K562 (cell line): ENCODE measurements at regions not wholly inside any gene's neighbourhood (a gene's known extent, or its start where the extent isn't known, plus 50 kb on each side); places are given as distances from the start of the nearest gene placed in this dataset.

Experiments
- EP300 ChIP-seq: IDR thresholded peaks from 2 replicates; pipeline ENCODE4 v1.6.1; 2012; ENCODE audit warnings: low read length, improper control_type of control experiment
- EZH2 ChIP-seq: IDR thresholded peaks from 2 replicates; pipeline ENCODE4 v1.6.1; 2012; ENCODE audit warnings: low read depth, mild to moderate bottlenecking, inconsistent platforms, low read length, borderline replicate concordance
- GATA2 ChIP-seq: sonication (generic); formaldehyde crosslinking; IDR thresholded peaks from 2 replicates; pipeline ENCODE4 v1.4.0; 2020; ENCODE audit warnings: mild to moderate bottlenecking, missing genetic modification reagents
- JUND ChIP-seq, 2 experiments: IDR thresholded peaks; 2 replicates in 1 of 2; 3 replicates in 1 of 2; pipeline ENCODE4 v1.6.1; 2011; ENCODE audit warnings: borderline replicate concordance in 2 of 2, low read depth in 2 of 2, low read length in 2 of 2, improper control_type of control experiment in 1 of 2, missing biosample characterization in 1 of 2, missing genetic modification characterization in 1 of 2, missing genetic modification reagents in 1 of 2
- KAT2B ChIP-seq: IDR thresholded peaks from one replicate; pipeline ENCODE4 v1.6.1; 2012; ENCODE audit warnings: low read depth, mild to moderate bottlenecking, control low read depth, inconsistent platforms, low read length, moderate library complexity
- RBM17 ChIP-seq: fragments of 200-400 bp; formaldehyde crosslinking; IDR thresholded peaks from 2 replicates; pipeline ENCODE4 v1.6.1; 2017; ENCODE audit warnings: low read depth, mild to moderate bottlenecking, low read length, borderline replicate concordance
- TOE1 ChIP-seq, 2 experiments: fragments of 450-650 bp in 1 of 2; sonication (generic) in 1 of 2; formaldehyde crosslinking in 1 of 2; IDR thresholded peaks; 2 replicates each; pipeline versions ENCODE4 v1.7.1 to v1.8.0; 2016 to 2022; ENCODE audit warnings: borderline replicate concordance in 2 of 2, mild to moderate bottlenecking in 2 of 2, antibody characterized with exemption in 1 of 2, inconsistent platforms in 1 of 2, low read depth in 1 of 2, missing genetic modification reagents in 1 of 2, moderate library complexity in 1 of 2
- ZNF232 ChIP-seq: sonication (generic); formaldehyde crosslinking; IDR thresholded peaks from 2 replicates; pipeline ENCODE4 v1.8.0; 2022; ENCODE audit warnings: mild to moderate bottlenecking, missing genetic modification reagents
- ZNF507 ChIP-seq: conservative IDR thresholded peaks from 2 replicates; pipeline ENCODE4 v1.6.1; 2017; ENCODE audit warnings: missing genetic modification characterization, missing compliant biosample characterization
- TF ChIP-seq, protein P1 (sequence below): fragments of 250-450 bp; sonication (Bioruptor Pico); IDR thresholded peaks from 2 replicates; pipeline ENCODE4 v1.8.0; 2022; ENCODE audit warnings: moderate library complexity, mild to moderate bottlenecking, inconsistent platforms

DNA sequence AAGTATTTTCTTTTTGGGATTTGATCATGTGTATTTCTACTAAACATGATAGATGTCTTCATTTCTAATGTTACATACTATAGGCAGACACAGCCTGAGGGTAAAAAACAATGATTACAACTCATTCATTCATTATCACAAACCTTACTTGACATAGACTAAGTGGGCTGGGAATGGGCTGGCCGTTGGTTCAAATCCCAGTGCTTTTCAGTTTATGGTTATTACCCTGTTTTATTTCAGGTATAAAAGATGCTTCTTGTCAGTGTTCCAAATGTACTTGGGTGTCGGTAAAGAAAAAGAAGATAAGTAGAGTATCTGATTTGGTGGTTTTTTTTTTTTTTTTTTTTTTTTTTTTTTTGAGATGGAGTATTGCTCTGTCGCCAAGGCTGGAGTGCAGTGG, 149.7 kb upstream of the ZFHX3 start:
- no peak for TF ChIP-seq RBM17
- no peak for TF ChIP-seq EP300
- no peak for TF ChIP-seq JUND (IDR thresholded peaks at IDR 0.05; ENCODE audit: borderline replicate concordance, low read depth, low read length)
- TF ChIP-seq JUND (tag; IDR thresholded peaks at IDR 0.05; ENCODE audit: borderline replicate concordance, low read depth, low read length) = no peak
- no peak for TF ChIP-seq TOE1 (IDR thresholded peaks at IDR 0.05; ENCODE audit: borderline replicate concordance)
- TF ChIP-seq TOE1 (CRISPR knock-in tag; IDR thresholded peaks at IDR 0.05; ENCODE audit: borderline replicate concordance, low read depth) = no peak
- no peak for TF ChIP-seq GATA2 (CRISPR knock-in tag)
- TF ChIP-seq, protein P1, sequence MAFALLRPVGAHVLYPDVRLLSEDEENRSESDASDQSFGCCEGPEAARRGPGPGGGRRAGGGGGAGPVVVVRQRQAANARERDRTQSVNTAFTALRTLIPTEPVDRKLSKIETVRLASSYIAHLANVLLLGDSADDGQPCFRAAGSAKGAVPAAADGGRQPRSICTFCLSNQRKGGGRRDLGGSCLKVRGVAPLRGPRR (CRISPR knock-in tag) = no peak
- no peak for TF ChIP-seq KAT2B
- no peak for TF ChIP-seq ZNF232 (CRISPR knock-in tag)
- TF ChIP-seq ZNF507 = no peak
- no peak for TF ChIP-seq EZH2
